GM06990 (cell line): ENCODE measurements at regions not wholly inside any gene's neighbourhood (a gene's known extent, or its start where the extent isn't known, plus 50 kb on each side); places are given as distances from the start of the nearest gene placed in this dataset.

Experiments
- DNase-seq: peaks from one replicate; pipeline ENCODE4 v3.0.0-alpha.2; 2011; ENCODE audit not compliant: insufficient read length; ENCODE audit errors: extremely low read depth
- H3K27me3 ChIP-seq: replicated peaks from 2 replicates; pipeline ENCODE4 v1.6.0; 2011; ENCODE audit warnings: low read length; ENCODE audit not compliant: control insufficient read depth, insufficient read depth
- H3K36me3 ChIP-seq: 2 replicates; pipeline ENCODE4 v1.5.1; 2011; ENCODE audit warnings: low read length; ENCODE audit not compliant: control insufficient read depth, insufficient read depth
- H3K4me3 ChIP-seq: replicated peaks from 2 replicates; pipeline ENCODE4 v1.5.1; 2011; ENCODE audit warnings: low read depth, mild to moderate bottlenecking, control low read depth, low read length
- CTCF ChIP-seq: IDR thresholded peaks from 2 replicates; pipeline ENCODE4 v1.5.1; 2011; ENCODE audit warnings: low read length, control low read depth, mild to moderate bottlenecking, inconsistent platforms; ENCODE audit not compliant: insufficient read depth, poor library complexity, severe bottlenecking

- H3K4me3 ChIP-seq = no peak overlapping the region
- no peaks in the 10 kb centered on the region for H3K36me3 ChIP-seq
- no peak for DNase-seq
- no peaks in the 10 kb centered on the region for H3K27me3 ChIP-seq
- TF ChIP-seq CTCF = no peak
These were observed 151.4 kb downstream of the RPS24 start for GRCh38 chr10:78184851-78185692.

- TF ChIP-seq CTCF = no peak
- no peaks in the 10 kb centered on the region for H3K36me3 ChIP-seq
- DNase-seq = no peak
- H3K4me3 ChIP-seq = no peak overlapping the region
- H3K27me3 ChIP-seq = no peaks in the 10 kb centered on the region
These were observed 152.0 kb downstream of the RPS24 start for GRCh38 chr10:78185693-78186055.

- H3K36me3 ChIP-seq = no peaks in the 10 kb centered on the region
- DNase-seq = no peak
- no peak overlapping the region for H3K4me3 ChIP-seq
- H3K27me3 ChIP-seq = no peaks in the 10 kb centered on the region
- no peak for TF ChIP-seq CTCF
These were observed 152.9 kb downstream of the RPS24 start for GRCh38 chr10:78186572-78186971.

- Histone ChIP-seq H3K27me3 (no peaks in the 10 kb centered on the region), H3K36me3 (no peaks in the 10 kb centered on the region), H3K4me3 (no peak overlapping the region)
- no peak for DNase-seq
- no peak for TF ChIP-seq CTCF
These were observed 153.7 kb downstream of the RPS24 start for GRCh38 chr10:78187371-78187770.

GRCh38 chr10:78188446-78188845 lies 154.8 kb downstream of the RPS24 start:
- no peaks in the 10 kb centered on the region; the same call in 1 of the 2 replicates for H3K27me3 ChIP-seq
- no peaks in the 10 kb centered on the region for H3K36me3 ChIP-seq
- no peak for TF ChIP-seq CTCF
- H3K4me3 ChIP-seq = no peak overlapping the region
- no peak for DNase-seq
